Head of caudate nucleus (tissue), 42 donors: ENCODE measurements at regions not wholly inside any gene's neighbourhood (a gene's known extent, or its start where the extent isn't known, plus 50 kb on each side); places are given as distances from the start of the nearest gene placed in this dataset.
A peak's percentile ranks its signal among the peaks of the same experiment; 100 is the strongest.
"Not testable (repeated sequence)": the region's sequence is repeated elsewhere in the genome, so short reads cannot be mapped to it uniquely, and the experiment has no call there.

Experiments used
- DNase-seq, 42 donors: peaks; one replicate each; pipeline versions ENCODE4 v3.0.0 to v3.0.0-alpha.2; 2020 to 2021; ENCODE audit warnings: mixed read lengths in 7 of 42
- intact Hi-C: fragments of 100-400 bp; cut with DNase I; formaldehyde crosslinking; loops from one replicate; pipeline ENCODE4 v1.15.0; 2022

DNA sequence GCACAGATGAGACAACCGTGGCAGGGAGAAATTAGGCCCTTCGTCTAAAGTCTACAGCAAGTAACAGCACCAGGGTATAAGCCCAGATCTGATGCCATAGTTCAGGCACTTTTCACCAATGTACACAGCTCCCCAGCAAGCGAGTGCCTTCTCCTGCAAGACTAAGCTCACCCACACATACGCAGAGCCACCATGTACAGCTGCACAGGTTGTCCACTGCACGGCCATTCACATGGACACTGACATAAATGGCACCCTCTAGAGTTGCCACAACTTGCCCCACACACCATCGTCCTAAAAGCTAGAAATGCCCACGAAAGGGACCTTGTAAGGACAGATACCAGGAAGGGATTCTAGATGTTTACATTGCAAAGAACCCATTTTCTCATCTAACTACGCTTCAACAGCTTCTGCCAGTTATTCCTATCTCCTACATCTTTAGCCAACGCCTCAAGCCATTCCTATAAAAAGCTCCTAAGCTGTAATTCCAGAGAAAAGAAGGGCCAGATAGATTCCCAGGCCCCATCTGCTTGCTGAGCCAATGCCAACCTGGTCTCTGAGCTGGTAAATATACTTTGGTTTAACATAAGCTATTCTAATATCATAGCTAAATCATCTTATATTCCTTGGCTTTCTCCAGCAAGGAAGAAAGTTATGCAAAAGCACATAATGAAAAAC, 174.0 kb upstream of the KAZN start:
- DNase-seq: no peak
- intact Hi-C loops: no loop called here

DNA sequence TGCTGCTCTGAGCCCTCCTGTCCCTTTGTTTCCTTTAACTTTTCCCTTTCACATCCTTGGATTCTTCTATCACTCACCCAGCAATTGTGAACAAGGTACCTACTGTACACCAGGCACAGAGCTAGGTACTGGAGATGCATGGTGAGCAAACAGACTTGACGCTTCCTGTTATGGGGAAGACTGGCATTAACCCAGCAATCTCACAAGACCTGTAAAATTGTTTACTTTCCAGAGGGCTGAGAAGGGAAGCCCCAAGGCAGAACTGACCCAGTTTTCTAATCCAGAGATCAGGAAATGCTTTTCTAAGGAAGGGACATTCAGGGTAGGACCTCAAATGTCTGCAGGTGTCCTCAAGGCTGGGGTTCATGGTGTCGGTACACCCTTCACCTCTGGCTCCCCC, 171.6 kb upstream of the KAZN start:
- intact Hi-C loops: no loop called here
- DNase-seq: no peak

DNA sequence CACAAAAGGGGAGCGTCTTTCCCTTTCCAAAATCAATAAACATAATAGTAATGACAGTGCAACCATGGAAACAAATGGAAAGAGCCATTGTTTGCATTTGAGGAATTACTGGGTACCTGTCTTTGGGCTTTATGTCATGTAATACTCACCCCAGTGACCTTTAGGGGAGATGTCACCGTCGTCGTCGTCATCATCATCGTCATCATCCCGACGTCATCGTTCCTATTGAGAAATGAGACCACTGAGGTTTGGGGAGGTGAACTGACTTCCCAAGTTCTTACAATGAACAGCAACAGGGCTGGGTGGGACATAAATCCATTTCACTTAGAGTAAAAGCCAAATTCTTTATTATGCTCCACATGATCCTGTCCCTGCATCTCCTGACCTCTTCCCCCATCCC, 168.9 kb upstream of the KAZN start:
- no peak for DNase-seq
- intact Hi-C loops: no loop called here

DNA sequence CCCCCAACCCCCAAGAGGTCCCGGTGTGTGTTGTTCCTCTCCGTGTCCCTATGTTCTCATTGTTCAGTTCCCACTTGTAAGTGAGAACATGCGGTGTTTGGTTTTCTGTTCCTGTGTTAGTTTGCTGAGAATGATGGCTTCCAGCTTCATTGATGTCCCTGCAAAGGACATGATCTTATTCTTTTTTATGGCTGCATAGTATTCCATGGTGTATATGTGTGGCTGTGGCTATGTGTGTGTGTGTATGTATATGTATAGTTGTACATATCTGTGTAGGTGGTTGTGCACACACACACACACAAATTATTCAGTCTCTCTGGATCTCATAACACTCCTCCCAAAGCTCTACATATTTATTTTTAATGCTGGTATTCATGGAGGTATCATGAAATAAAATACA, 165.8 kb upstream of the KAZN start:
- intact Hi-C loops, DNase-seq: not testable (repeated sequence)

DNA sequence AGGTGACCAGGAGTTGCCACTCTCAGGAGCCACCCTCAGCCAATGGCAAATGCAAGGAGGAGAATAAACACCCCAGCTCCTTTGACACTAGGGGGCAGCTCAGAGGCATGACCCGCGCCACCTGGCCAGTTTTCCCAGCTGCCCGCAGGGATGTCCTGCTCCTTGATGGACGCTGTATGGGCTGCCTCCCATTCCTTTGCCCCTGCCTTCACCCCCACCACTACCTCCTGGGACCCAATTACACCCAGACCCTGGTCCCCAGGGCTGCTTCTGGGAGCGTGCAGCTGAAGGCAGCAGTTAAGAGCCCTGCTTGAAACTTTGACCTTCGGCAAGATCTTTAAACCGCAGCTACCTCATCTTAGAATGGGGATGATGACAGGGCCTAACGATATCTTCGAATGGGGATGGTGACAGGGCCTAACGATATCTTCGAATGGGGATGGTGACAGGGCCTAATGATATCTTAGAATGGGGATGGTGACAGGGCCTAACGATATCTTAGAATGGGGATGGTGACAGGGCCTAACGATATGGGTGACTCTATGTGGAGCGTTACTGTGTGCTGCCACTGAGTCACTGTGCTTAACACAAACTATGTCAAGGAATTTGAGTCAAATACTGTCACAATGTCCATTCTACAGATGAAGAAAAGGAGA, 163.0 kb upstream of the KAZN start:
- DNase-seq: no peak
- intact Hi-C loops: no loop called here

DNA sequence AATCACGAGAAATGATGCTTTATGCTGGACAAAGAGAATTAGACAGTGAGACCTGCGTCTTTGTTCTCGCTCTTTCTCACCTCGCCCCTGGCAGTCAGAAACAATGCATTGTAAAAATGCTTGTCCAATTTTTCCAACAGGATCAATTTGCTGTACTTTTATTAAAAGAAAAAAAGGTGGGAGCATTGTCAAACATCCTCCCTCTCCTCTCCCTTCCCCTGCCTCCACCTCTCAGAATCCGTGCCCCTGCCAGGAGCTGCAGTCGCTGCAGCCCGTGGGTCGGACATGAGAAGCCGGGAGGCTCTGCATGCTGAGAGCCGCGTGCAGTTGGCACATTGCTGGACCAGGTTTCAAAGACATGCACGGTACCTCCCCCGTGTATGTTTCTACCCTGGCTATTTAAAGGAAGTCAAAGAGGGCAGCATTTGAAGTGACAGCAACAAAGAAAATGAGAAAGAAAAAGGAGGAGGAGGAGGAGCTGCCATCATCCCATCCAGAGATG, 161.0 kb upstream of the KAZN start:
- intact Hi-C loops: no loop called here
- DNase-seq: peak in 41 of 42 donors; percentile 22 to 86 (median 58)

DNA sequence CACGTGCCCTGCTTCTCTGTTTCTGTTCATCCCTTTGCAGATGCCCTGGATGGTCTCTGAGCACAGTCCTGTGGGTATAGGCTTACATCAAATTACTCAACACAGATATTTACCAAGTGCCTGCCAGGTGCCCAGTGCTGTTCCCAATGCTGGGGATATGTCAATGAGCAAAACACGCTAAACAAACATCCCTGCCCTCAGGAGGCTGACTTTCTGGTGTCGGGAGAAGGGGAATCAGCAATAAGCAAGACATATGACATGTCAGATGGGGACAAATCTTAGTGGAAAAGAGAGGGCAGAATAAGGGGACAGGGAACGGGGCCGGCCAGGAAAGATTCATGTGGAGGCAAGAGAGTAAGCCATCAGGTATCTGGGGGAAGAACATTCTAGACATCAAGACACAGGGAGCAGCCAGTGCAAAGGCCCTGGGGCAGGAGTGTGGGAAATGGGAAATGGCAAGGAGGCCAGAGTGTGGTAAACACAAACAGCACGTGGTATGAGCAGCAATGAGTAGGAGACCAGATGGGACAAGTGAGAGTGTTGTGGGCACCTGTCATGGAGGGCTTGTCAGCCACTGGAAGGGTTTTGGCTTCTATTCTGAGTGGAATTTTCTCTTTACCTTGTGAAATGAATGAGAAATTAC, 160.2 kb upstream of the KAZN start:
- intact Hi-C loops: no loop called here
- no peak for DNase-seq

DNA sequence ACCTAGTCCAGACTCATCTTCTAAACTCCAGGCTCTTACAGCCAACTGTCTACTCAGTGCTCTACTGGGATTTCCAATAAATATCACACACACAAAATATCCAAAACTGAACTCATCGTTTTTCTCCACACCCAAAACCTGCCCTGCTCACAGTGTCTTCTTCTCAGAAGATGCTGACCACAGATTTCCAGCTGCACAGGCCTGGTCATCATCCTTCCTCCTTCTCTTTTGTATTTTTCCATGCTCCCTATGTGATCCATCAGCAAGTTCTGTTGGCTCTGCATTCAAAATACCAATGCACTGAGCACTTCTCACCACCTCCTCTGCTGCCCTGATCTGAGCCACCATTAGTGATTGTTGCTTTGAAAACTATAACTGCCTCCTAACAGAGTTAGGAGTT, 159.5 kb upstream of the KAZN start:
- no peak for DNase-seq
- intact Hi-C loops: no loop called here

DNA sequence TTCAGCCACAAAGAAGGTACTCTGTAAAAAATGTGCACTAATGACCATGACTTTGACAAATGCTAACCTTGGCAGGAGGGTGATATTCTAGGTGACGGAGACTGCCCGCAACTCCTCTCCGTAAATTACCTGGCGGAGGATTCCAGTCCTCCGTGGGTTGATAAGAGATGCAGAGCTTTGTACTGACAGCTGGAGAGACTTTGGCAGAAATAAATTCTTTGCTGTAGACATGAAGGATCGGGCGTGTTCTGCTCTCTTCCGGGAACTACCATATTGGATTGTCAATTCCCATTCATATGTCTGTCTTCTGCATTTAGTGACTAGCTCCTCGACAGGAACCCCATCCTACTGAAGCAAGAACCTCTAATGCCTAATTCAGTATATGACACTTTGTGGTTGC, 158.3 kb upstream of the KAZN start:
- intact Hi-C loops: no loop called here
- peak in 9 of 42 donors; percentile 13 to 73 (median 20) for DNase-seq

DNA sequence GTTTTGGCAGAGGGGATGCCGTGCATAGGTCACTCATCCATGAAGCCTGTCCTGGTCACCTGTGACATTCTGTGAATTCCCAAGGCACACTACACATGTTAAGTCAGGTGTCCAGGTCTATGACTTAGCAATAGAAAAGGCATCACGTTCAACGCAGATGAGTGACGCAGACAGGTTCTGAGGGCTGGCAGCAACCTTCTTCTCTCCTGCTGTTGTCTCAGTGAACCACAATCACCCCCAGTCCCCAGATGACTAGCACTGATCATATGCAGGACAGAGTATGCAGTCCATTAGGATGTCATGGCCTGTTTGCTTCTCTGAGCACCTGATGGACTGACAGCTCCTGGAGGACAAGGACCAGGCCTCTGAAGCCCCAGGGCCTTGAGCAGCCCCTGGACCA, 157.8 kb upstream of the KAZN start:
- intact Hi-C loops: no loop called here
- no peak for DNase-seq

DNA sequence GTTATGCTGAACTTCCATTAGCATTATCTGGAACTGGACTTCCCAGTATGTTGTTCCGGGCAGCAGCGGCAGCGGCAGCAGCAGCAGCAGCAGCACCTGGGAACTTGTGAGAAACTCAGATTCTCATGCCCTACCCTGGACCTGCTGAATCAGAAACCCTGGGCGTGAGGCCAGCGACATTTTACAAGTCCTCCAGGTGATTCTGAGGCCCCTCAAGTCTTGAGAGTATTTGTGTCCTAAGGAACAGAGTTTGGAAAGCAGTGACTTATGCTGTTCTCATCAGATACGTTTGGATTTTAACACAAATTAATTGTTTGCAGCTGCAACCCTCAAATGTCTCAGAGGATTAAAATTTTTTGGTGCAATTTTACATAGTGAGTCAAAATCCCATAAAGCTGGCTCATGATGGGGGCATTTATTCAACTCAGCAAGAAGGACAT, 157.2 kb upstream of the KAZN start:
- intact Hi-C loops: no loop called here
- DNase-seq: no peak

DNA sequence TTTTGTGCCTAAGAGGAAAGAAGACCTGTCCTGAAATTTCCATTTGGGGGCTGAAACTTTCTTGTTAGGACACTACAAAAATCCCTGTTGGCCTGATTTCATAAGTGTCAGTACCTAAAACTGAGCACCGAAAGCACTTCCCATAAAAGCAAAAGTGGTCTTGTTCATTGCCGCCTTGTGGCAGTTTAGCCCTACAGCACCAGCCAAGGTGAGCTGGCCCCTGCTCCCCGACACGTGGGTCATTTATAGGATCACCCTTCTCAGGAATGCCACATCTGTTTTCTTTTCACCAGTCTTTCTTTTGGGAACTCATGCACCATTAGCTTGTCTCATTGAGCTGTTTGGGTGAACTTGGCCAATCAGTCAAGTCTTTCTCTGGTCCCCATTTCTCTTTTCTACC, 155.8 kb upstream of the KAZN start:
- intact Hi-C loops: no loop called here
- no peak for DNase-seq

DNA sequence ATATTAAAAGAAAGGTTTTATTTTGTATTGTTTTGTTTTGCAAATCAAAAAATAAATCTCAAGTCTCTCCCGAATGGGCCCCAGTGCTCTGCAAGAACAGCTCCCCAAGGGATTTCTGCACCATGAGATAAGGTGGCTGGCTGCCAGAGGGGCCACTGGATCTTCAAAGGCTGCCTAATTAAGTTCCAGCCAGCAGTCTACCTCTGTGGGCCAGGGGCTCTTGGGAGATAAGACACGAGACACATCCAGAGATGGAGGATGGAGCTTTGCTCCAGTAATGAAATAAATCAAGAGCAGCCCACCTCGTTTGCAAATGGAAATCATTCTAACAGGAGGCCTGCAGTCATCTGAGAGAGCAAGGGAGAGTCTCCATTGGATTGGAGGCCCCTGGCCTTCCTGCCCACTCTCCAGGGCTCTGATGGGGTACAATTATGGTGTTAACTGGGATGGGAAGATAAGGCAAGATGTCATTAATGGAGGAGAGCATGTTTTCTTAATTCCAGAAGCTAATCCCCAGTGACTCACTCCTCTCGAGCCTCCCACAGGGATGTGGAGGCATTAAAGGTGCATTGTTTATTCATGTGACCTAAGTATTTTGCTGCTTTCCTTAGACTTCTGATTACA, 155.2 kb upstream of the KAZN start:
- intact Hi-C loops: no loop called here
- peak in 1 of 42 donors; percentile 42 for DNase-seq

DNA sequence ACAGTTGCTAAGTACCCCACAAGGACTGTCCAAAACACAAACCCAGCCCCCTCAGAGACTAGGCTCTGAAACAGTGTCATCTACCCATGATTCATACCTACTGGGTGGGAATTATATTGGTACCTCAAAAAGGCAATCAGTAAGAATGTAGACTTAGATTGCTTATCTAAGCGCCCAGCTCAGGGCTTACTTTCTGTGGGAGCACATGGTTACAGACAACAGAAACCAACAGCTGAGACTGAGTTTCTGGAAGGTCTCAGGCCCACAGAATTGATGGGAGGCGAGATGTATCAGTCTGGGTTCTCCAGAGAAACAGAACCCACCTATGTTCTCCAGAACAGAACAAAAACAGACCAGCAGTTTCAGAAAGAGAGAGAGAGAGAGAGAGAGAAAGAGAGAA, 147.3 kb upstream of the KAZN start:
- intact Hi-C loops: no loop called here
- DNase-seq: no peak

DNA sequence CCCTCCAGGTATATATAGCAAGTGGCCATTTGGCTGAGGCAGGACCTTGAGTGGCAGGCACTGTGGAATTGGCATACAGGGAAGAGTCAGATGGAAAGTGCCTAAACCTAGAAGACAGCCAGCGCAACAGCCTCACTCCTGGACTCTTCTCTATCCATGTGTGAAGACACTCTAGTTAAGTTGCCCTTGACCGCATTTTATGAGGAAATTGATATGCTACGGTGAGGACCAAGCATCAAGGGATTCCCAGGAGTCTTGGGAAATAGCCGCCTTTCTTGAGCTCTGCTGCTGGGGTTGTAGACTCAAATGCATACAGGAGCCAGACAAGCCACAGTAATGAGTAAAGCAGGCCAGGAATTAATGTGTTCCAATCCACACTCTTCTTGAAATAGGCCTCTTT, 145.9 kb upstream of the KAZN start:
- intact Hi-C loops: no loop called here
- no peak for DNase-seq

DNA sequence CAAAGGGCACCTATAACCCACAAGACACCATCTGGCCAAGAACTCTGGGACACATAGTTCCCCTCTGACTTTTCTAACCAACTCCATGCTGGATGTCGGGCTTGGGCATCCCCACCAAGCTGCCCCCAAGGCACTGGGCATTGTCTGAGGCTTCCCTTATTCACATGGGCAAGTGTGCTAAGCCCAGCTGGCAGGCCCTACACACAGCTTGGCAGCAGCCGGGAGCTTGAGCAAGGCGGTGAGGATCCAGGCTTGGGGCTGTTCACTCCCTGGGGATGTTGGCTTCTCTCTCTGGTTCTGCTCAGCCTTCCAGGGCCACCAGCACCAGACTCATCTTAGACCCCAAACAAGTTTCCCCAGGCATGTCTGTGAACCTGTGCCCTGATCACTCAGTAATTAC, 138.3 kb upstream of the KAZN start:
- DNase-seq: peak in 3 of 42 donors; percentile 5 to 22 (median 14)
- intact Hi-C loops: no loop called here

DNA sequence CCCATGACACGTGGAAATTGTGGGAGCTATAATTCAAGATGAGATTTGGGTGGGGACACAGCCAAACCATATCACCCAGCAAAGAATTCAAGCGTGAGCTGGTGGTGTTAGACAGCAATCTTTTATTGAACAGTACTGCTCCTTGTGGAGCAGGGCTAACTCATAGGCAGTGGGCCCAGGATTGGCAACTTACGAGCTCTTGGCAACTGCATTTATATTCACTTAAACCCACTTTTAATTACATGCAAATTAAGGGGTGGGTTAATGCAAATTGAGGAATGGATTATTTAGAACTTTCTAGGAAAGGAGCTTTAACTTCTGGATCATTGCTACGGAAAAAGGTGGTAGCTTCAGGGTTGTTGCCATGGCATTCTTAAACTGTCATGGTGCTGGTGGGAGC, 135.6 kb upstream of the KAZN start:
- no peak for DNase-seq
- intact Hi-C loops: no loop called here

DNA sequence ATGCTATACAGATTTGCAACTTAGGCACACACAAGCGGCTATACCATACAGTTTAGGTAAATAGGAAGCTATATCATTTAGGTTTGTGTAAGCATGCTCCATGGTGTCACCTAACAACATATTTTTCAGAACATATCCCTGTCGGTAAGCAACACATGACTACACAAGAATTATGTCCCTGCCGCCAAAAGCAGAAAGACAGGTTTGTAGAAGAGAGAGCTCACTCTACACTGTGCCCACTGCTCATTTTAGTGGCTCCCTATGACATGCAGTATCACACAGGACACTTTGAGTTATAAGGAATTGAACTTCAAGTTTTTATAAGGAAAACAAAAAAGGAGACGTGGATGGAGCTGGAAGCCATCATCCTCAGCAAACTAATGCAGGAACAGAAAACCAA, 132.5 kb upstream of the KAZN start:
- intact Hi-C loops: no loop called here
- DNase-seq: no peak

DNA sequence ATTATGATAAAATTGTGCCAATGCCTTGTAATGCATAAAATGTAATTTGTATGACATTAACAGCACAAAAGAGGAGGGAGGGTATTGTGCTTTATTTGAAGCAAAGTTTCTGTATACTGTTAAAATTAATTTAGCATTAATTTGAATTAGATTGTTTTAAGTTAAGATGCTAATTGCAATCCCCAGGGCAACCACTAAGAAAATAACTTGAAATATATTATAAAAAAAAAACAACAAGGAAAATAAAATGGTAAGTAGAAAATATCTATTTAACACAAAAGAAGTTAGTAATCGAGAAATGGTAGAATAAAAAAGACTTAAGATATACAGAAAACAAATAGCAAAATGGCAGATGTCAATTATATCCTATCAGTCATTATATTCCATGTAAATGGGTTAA, 131.4 kb upstream of the KAZN start:
- intact Hi-C loops: no loop called here
- DNase-seq: no peak

DNA sequence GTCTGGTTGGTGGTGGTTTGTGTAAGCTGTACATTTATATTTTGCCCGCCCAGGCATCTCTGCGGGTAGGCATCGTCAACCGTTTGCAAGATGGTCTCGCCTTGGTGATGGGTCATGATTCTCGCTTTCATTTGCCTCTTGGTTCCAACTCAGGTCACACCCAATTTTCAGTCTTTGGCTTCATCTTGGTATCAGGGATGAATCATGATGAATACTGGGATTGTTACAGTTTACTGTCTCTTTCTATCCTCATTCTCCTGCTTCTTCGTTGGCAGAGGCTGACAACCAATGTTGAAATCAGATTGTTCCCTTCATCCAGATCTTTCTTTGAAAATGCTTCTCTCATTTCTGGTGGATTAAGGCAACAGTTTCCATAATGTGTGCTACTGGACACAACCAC, 129.7 kb upstream of the KAZN start:
- intact Hi-C loops: no loop called here
- DNase-seq: no peak
